ELF-1 (cell line): ENCODE measurements at regions not wholly inside any gene's neighbourhood (a gene's known extent, or its start where the extent isn't known, plus 50 kb on each side); places are given as distances from the start of the nearest gene placed in this dataset.

ENCODE experiments used
- DNase-seq: peaks from one replicate; pipeline ENCODE4 v3.0.0-alpha.2; 2016; ENCODE audit warnings: low read depth, low spot score

GRCh38 chr1:193537266-193538002 is 351.0 kb upstream of the B3GALT2 start:
- no peak for DNase-seq

- DNase-seq, result no peak
These were observed 347.4 kb upstream of the B3GALT2 start for GRCh38 chr1:193533853-193534252.

GRCh38 chr1:193525917-193526710 is 339.7 kb upstream of the B3GALT2 start:
- no peak for DNase-seq

- DNase-seq, result no peak
These were observed 339.0 kb upstream of the B3GALT2 start for GRCh38 chr1:193525411-193525810.

- DNase-seq, result no peak
These were observed 338.2 kb upstream of the B3GALT2 start for GRCh38 chr1:193524616-193525015.

GRCh38 chr1:193524021-193524420 is 337.6 kb upstream of the B3GALT2 start:
- DNase-seq, result no peak

- DNase-seq, result no peak
These were observed 334.1 kb upstream of the B3GALT2 start for GRCh38 chr1:193520472-193520871.

- peak; percentile 13 for DNase-seq
These were observed 333.5 kb upstream of the B3GALT2 start for GRCh38 chr1:193519922-193520321.

- DNase-seq, result no peak
These were observed 330.5 kb upstream of the B3GALT2 start for GRCh38 chr1:193516755-193517388.

- DNase-seq, result no peak
These were observed 328.0 kb upstream of the B3GALT2 start for GRCh38 chr1:193514397-193514796.

GRCh38 chr1:193513032-193513431 is 326.6 kb upstream of the B3GALT2 start:
- DNase-seq, result no peak

GRCh38 chr1:193504920-193505319 is 318.5 kb upstream of the B3GALT2 start:
- no peak for DNase-seq

GRCh38 chr1:193498088-193498655 is 311.8 kb upstream of the B3GALT2 start:
- no peak for DNase-seq

- DNase-seq, result no peak
These were observed 308.0 kb upstream of the B3GALT2 start for GRCh38 chr1:193494368-193494767.

GRCh38 chr1:193489191-193489590 is 302.8 kb upstream of the B3GALT2 start:
- no peak for DNase-seq

- no peak for DNase-seq
These were observed 301.3 kb upstream of the B3GALT2 start for GRCh38 chr1:193487722-193488121.

- DNase-seq, result no peak
These were observed 300.3 kb upstream of the B3GALT2 start for GRCh38 chr1:193486671-193487229.

- no peak for DNase-seq
These were observed 294.3 kb upstream of the B3GALT2 start for GRCh38 chr1:193480755-193481154.

- no peak for DNase-seq
These were observed 292.8 kb upstream of the B3GALT2 start for GRCh38 chr1:193479187-193479586.

- no peak for DNase-seq
These were observed 290.3 kb upstream of the B3GALT2 start for GRCh38 chr1:193476748-193477147.

- DNase-seq, result no peak
These were observed 287.5 kb upstream of the B3GALT2 start for GRCh38 chr1:193473932-193474331.

- no peak for DNase-seq
These were observed 286.5 kb upstream of the B3GALT2 start for GRCh38 chr1:193472838-193473398.
